CD4-positive, alpha-beta T cell treated with Interleukin-15 for 4 hours (primary cell): ENCODE measurements at regions not wholly inside any gene's neighbourhood (a gene's known extent, or its start where the extent isn't known, plus 50 kb on each side); places are given as distances from the start of the nearest gene placed in this dataset.

Source experiments
- DNase-seq: peaks from one replicate; pipeline ENCODE4 v3.0.0-alpha.2; 2020; ENCODE audit warnings: low spot score

DNA sequence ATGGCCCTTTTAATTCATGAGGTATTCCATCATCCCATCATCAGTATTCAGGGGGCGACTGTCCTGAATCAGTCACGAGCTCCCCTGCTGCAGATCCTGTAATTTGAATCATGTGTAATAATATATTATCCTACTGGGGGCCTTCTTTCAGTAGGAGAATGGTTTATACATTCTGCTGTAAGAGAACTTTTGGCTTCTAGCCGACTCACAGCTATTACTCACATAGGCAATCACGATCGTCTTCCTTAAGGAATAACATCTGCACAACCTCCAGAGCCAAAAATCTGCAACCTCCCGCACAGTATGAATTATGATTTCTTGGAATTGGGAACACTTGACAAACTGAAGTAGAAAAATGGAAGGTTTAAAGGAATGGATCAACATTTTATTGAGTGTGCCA, 343.0 kb downstream of the USP25 start:
- no peak for DNase-seq

DNA sequence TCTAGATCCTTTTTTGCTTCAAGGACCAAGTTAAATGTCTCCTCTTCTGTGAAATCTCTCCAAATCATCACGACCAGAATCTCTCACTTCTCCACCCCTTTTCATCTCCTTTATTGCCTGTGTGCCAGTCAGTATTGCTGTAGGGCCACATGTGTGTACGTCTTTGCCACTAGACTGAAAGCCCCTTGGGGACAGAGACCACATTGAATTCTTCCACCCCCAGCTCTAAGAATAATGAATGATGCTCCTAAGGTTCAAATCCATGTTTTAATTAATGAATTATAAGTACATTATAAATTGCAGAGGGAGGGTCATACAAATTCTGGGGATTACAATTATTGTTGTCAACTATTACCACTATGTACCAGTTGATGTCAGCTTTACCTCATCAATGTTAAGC, 343.8 kb downstream of the USP25 start:
- DNase-seq: no peak

DNA sequence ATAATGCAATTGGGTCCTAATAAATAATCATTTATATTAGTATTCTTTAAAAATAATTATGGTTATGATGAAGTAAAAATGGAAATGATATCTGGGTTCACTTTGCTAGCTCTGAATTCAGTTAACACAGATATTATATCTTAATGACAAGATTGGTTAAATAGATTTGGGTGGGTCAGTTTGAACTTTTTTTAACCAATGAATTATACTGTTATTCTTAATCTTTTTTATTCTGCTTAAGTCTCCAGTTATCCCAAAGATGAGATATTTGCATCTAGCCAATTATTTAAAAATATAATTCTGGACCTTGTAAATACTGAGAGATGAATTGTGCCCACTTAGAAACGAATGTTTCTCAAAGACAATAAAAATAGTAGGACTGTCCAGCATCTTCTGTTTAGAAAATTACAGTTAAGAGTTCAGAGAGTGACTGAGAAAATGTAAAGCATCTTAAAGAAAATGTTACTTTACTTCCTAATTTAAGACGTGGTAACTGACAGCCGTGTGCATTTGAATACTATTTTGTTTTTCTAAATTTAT, 345.2 kb downstream of the USP25 start:
- no peak for DNase-seq

DNA sequence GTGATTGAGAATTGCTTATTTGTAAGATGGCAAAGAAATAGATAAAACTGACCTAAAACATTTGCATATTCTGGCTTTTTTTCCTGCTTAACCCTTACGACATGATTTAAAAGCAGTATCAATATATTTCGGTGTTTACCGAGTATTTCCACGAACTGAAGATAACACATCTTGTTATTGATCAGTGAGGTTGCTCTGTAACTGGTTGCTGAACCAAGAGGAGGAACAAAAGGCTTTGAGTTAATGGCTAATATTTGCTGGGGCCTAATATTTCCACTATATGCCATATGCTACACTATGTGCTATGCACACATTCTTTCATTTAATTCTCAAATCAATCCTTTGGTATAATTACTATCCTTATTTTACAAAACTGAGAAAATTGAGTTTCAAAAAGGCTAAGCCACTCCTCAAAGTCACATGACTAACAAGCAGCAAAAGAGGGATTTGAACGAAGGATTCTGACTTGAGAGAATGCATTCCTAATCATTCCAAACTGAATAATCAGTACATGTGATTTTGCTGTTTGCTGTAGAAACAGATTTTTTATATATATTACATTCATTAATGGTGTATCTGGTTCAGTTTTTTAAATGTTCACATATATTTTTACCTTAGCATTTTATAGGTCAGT, 346.0 kb downstream of the USP25 start:
- no peak for DNase-seq

DNA sequence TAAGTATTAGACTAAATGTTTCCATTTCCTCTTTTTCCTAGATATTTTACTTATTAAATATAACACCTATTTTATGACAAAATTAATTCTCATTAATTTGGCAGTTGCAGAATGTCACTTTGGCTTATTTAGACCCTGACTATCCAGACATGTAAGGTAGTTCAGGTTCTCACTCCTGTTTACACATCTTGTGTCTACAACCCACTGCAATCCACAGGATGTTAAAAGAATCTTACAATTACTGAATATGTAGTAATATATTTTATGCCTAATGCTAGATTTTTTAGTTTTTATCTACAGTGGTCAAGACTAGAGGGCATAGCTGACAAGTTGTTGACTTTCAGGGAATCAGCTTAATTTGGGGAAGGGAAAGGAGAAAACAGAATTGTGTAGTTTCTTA, 346.7 kb downstream of the USP25 start:
- no peak for DNase-seq

DNA sequence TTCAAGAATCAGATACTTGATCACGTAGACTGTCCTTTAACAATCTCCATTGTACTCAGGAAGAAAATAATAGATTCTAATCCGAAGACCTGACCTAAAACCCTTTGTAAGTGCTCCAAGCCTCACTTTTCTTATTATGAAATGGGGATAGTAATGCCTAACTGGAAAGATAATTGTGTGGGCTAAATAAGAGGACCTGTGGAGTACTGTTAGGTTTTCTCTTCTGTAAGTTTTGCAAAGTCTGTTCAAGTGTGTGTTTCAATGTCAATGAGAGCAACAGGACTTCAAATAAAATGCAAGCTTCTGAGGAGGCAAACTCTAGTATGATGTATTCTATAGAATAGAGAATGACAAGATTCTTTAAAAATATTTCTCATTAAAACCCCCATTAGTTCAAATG, 348.6 kb downstream of the USP25 start:
- no peak for DNase-seq

DNA sequence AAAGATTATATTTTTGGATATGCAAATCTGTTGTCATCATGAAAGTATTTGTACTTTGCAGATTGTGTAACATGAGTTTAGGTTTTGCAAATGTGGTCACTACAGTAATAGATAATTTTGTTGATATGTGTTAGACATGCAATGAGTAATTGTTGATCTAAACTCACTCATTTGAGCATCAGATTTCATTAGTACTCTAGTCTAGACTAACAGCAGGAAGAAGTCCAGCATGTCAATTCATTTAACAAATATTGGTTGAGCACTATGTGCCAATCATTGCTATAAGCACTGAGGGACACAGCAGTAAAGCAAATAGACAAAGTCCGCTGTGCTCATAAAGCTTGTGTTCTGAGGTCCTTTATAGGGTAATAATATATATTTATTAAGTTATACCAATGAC, 350.0 kb downstream of the USP25 start:
- DNase-seq: no peak

DNA sequence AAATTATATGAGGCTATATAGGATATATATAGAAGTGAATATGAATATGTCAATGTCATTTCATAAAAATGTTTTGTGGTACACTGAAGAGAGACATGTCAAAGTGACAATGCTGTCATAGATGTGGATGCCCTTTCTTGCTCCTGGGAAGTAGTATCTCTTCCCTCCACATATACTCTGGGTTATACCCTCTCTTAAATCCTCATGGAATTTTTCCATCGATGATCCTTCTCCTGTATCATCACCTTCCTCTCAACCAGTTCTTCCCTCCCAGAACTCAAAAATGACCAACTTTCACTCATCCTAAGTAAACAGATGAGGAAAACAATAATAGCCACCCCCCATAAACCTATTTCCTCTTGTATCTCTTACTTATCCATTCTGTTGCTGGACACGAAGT, 351.5 kb downstream of the USP25 start:
- DNase-seq: no peak

DNA sequence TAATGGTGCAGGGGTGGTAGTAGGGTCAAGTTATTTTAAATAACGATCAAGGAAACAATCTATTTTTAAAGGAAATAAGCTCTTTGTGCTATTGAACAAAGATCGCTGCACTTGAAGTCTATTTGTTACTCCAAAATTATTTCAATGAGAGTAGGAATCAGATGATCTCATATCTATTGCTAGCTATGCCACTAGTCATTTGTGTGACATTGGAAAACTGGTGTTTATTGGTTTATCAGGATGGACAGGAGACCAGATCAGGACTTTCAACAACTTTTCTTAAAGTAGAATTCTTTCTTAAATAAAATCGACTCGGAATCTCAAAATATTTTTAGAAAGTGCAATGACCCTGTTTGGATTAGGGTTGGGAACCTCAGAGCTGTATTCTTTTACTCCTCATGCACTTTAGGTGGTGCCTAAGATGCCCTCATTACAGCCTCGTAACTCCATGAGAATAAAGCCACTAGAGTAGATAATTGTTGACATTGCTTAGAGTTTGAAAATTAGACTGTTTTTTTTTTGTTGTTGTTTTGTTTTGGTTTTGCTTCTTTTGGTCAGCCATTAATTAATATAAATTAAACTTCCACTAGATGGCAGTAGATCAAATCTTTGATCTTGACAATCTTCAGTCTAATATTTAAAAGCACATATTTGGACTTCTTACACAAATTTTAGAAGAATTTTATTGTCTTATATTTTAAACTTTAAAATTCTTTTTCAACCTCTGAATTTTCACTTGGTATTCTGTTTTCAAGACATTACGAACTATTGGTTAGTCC, 352.4 kb downstream of the USP25 start:
- DNase-seq: no peak

DNA sequence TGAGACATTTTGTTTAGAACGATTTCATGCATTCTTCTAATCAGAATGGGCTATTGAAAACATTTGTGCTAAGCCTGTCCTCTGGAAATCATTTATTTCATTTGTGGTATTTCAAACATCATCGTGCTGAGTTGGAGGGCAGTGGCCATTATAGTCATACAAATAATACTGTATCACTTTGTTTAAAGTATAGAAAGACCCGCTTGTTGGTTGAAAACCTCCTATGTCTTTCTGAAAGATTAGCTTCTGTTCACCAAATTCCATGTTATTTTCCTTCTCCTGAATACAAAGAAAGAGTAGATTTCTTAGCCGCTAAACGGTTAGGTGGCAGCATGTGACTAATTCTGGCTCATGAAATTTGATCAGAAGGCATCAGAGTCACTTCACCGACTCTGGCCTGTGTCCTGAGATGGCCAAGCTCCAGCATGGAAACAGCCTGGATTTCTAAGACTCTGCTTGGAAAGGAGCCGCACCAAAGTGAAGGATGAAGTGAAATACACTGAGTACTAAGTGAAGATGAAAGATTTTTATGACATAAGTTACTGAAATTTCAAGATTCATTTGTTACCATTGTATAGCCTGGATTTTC, 355.1 kb downstream of the USP25 start:
- no peak for DNase-seq

DNA sequence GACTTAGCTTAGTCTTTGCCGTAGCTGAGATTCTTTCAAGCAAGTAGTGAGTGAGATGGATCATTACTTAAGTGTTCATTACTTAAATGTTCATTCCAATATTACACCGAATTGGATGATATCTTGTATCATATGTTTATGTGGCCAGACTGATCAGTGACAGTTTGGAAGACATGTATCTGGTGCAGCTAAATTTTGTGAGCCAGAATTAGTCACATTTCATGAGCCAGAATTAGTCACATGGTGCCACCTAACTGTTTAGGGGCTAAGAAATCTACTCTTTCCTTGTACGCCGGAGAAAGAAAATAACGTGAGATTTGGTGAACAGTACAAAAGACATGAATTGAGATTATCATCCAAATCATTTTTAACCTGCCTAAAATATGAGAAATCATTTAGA, 355.6 kb downstream of the USP25 start:
- DNase-seq: no peak

DNA sequence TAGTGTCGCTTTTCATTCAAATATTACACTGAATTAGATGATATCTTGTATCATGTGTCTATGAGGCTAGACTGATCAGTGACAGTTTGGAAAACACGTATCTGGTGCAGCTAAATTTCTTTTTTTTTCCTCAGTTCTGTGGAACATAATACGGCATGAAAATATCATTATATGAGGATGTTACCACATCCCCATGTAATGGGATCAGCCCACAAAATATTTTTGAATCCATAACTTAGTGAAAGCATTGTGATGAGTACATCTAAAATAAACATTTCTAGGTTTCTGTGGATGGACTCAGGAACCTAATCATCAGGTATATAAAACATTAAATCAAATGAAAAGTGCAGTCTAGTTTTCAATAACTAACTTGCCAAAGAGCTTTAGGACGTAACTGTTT, 356.3 kb downstream of the USP25 start:
- no peak for DNase-seq

DNA sequence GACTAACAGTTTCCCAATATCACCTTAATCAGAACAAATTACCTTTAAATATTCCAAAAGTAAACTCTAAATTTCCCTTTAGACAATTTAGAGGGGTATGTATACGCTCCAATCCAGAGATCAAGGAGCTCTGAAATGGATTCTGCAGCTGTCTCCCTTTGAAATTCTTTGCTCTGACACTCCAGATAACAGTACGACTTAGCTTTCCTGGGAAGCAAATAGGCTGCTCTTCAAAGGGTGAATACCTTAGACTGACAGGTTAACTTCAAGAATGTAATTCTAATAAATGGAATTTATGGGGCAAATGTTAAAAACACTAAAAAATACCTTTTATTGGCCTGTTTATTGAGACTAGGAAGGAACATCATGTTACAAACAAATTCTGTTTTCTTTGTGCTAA, 357.2 kb downstream of the USP25 start:
- no peak for DNase-seq

DNA sequence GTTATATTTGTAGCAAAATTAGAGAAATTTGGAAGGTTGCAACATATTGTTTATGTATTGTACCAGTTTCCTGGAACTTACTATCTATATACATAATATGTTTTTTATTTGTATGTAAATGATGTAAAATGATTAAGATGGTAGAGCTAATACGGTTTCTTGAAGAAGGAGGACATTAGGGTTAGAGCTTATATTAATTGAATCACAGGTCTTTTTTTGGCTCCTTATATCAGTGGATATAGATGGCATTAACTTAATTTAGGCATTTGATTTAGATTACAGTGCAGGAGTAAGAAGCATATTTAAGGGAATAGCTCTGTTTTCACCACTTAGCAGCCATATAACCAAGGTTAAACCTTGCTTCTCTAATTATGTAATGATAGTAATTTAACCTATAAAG, 357.7 kb downstream of the USP25 start:
- DNase-seq: no peak

DNA sequence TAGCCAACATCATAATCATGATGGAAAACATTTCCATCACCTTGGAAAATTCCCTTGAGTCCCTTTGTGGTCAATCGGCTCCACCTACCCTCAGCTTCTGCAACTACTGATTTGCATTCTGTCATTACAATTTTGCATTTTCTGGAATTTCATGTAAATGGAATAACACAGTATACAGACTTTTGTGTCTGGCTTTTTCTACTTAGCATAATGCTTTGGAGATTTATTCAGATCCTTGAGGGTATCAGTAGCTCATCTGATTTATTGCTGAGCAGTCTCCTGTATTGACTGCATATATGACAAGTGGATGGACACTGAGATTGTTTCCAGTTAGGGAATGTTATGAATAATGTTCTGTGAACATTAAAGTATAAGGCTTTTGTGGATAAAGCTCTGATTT, 358.3 kb downstream of the USP25 start:
- no peak for DNase-seq

DNA sequence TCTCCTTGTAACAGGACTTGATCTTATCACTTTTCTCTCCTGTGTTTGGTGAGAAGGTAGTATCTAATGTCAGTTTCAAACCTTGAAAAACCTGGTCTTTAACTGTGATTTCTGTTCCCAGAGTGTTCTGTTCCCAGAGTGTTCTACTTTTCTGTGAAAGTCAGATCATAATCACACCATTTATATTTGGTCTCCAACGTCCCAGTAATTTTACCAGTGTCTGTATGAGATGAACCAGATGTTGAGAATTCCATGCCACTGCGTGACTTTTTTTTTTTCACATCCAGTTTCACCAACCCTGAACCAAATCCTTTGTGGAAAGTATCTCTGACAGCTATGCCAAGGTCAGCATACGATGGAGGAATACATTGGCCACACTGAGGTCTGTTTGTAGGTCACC, 365.2 kb downstream of the USP25 start:
- DNase-seq: no peak

DNA sequence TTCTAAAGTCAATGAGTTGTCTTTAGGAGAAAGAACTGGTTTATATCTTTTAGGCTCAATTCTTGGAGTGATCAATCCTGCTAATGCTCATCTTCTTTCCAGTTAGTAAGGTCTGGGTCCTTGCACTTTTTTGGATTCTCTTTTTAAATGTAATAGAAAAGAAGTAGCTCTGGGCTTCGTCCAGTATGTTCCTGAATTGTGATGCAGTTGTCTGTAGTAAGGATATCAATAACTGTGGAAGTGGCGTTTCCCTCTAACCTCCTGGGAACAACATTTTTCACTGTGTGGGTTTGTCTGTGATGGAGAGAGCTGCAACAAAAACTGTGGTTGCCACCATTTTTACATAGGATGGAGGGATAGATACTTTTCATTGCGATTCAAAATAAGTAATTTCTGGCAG, 367.2 kb downstream of the USP25 start:
- no peak for DNase-seq

DNA sequence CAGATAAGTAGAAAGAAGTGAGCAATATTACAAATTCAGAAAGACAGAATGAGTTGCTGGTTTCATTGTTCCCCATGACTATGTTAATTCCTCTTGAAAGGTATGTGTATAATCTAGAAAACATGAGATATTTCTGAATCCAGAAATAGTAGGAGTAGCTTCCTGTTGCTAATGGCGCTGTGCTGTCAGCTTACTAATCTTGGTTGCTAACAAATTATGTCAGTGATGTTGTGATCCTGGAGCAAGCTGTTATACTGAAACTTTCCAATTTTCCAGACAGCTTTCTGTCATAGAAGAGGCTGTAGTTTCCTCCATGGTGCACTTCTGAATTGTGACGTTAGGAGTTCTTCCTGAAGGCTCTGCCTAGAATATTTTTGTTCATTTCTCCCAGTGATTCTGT, 372.3 kb downstream of the USP25 start:
- DNase-seq: no peak

DNA sequence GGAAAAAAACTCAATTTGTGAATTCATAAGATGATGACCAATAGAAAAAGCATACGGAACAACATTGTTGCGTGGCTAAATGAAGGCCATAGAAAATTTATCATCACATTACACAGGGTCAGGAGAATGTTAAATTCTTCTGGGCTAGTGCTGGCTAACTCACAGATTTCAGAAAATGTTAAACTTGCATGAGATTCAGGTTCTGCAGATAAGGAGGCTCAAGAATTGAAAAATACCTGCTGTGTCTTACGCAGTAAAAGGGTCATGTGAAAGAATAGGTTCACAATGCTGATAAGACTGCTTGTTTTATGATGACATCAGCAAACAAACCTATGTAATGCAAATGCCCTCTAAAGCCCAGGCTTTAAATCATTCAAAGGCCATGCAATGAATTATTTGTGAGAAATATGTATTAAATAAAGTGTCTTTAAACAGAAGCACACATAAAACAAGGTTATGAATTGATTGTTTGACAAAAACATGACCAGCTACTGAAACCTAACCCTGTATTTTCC, 378.8 kb downstream of the USP25 start:
- DNase-seq: no peak

DNA sequence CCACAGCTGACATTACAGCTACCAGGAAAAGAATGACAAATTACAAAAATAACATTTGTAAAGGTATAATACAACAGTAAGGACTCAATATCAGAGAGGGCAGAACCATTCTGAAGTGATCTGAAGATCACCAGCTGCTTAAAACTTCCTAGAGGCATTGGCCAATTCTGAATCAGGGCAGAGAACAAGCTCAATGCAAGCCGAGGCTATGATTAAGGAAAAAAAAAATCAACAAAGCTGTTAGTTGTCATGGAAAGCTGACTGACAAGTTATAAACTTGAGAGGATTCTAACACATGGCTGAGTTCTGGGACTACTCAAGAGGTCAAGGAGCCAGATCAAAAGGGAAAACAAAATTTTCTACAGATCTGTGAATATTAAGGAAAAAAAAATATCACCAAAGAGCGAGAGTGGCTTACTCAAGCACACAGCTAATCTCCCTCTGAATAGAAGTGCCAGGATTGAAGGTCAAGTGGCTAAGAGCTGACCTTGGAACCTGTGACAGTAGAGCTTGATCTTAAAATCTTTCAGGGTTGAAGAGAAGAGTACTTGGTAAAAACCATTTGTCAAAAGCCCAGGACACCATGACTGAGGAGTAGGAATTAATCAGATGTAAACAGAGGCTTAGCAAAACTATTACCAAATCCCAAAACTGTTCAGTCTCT, 383.4 kb downstream of the USP25 start:
- no peak for DNase-seq

DNA sequence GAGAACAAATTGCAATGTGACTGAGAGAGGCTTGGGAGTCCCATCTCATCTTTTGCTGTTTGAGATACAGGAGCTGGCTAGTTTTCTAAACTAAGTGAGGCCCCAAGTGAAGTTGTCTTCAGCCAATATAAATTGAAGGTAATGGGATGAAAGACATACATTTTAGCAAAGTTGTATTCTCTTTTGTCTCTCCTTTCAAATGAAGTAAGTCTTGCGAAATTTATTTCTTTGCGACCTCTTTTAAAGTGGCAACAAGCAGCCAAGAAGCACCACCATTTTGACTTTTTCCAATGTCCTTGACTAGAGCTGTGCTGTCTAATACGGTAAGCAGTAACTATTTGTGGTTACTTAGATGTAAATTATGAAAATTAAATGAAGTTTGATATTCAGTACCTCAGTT, 385.7 kb downstream of the USP25 start:
- no peak for DNase-seq

DNA sequence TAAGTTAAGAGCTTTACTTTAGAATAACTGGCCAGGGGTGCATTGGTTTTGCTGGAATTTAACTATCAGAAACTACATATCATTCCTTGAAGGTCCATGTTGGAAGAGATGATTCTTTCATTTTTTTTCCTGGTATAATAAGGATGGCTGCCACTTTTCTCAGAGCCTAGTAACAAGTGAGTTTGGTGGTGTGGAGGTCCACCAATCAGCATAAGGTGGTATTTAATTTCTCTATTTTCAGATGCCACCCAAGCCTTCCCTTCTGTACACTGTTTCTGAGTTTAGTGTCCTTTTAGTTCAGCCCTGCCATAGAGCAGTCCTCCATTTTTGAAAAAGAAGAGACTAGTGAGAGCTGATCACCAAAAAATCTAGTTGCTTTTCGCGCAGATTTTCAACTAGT, 386.3 kb downstream of the USP25 start:
- DNase-seq: no peak

DNA sequence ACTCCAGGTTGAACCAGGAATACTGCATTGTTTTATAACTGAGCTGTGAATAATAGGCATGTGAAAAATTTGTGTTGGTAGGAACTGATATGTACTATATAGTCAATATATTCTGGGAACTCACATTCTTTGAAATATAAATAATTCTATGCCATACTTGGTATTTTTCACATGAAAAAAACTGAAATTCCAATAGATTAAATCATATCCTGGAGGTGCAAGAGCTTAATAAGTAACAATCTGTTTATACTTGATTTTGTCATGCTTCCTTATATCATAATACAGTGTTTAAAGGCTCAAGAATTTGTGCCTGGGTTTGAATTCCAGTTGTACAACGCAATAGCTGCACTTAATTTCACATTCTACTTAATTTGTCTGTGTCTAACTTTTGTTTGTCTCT, 387.0 kb downstream of the USP25 start:
- DNase-seq: no peak
